Thyroid gland (tissue), 4 donors: ENCODE measurements at regions not wholly inside any gene's neighbourhood (a gene's known extent, or its start where the extent isn't known, plus 50 kb on each side); places are given as distances from the start of the nearest gene placed in this dataset.

ENCODE experiments used
- CTCF ChIP-seq, 6 experiments: fragments of 200-600 bp in 3 of 6; fragments of 450-650 bp in 3 of 6; sonication (generic) in 3 of 6; IDR thresholded peaks; one replicate each; pipeline ENCODE4 v1.5.1; 2016 to 2019; ENCODE audit warnings: antibody characterized with exemption in 6 of 6, mild to moderate bottlenecking in 2 of 6, inconsistent platforms in 1 of 6, moderate library complexity in 1 of 6
- POLR2A ChIP-seq, 2 donors: fragments of 450-650 bp; IDR thresholded peaks; one replicate each; pipeline ENCODE4 v1.6.1; 2017; ENCODE audit warnings: antibody characterized with exemption in 2 of 2, mild to moderate bottlenecking in 2 of 2, moderate library complexity in 1 of 2

GRCh38 chr12:105750096-105750495, 388.7 kb downstream of the NUAK1 start:
- TF ChIP-seq CTCF (IDR thresholded peaks at IDR 0.05) (no peak), POLR2A (IDR thresholded peaks at IDR 0.05) (no peak)
